ENCODE measurements at regions not wholly inside any gene's neighbourhood (a gene's known extent, or its start where the extent isn't known, plus 50 kb on each side); places are given as distances from the start of the nearest gene placed in this dataset.
A peak's percentile ranks its signal among the peaks of the same experiment; 100 is the strongest.

GRCh38 chr20:53829724-53830521, 236.3 kb upstream of the ZNF217 start:
- TF ChIP-seq POLR2A (IDR thresholded peaks at IDR 0.05), result no peak
- TF ChIP-seq, protein P1, sequence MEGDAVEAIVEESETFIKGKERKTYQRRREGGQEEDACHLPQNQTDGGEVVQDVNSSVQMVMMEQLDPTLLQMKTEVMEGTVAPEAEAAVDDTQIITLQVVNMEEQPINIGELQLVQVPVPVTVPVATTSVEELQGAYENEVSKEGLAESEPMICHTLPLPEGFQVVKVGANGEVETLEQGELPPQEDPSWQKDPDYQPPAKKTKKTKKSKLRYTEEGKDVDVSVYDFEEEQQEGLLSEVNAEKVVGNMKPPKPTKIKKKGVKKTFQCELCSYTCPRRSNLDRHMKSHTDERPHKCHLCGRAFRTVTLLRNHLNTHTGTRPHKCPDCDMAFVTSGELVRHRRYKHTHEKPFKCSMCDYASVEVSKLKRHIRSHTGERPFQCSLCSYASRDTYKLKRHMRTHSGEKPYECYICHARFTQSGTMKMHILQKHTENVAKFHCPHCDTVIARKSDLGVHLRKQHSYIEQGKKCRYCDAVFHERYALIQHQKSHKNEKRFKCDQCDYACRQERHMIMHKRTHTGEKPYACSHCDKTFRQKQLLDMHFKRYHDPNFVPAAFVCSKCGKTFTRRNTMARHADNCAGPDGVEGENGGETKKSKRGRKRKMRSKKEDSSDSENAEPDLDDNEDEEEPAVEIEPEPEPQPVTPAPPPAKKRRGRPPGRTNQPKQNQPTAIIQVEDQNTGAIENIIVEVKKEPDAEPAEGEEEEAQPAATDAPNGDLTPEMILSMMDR (IDR thresholded peaks at IDR 0.05), result no peak
- TF ChIP-seq POLR2AphosphoS5 (IDR thresholded peaks at IDR 0.05; ENCODE audit: insufficient read depth in 1 of 2, low read depth in 1 of 2), result no peak
- peaks cover 27% of the 10 kb centered on the region for H3K4me1 ChIP-seq
- peak overlapping the region; percentile 94 for H3K27ac ChIP-seq
- H3K27me3 ChIP-seq, result no peaks in the 10 kb centered on the region
- DNase-seq (ENCODE audit: extremely low spot score in 2 of 2), result no peak
- H3K4me3 ChIP-seq, result peak overlapping the region; percentile 29 to 31
- intact Hi-C loops (cut with DNase I), result no loop called here
- no peaks in the 10 kb centered on the region for H3K36me3 ChIP-seq
- no peaks in the 10 kb centered on the region for H3K9me3 ChIP-seq

- Histone ChIP-seq H3K36me3 (no peaks in the 10 kb centered on the region), H3K4me1 (peaks cover 27% of the 10 kb centered on the region), H3K9me3 (no peaks in the 10 kb centered on the region), H3K27me3 (no peaks in the 10 kb centered on the region), H3K27ac (peak overlapping the region; percentile 94), H3K4me3 (peak overlapping the region; percentile 29 to 31)
- DNase-seq (ENCODE audit: extremely low spot score in 2 of 2), result no peak
- TF ChIP-seq, protein P1 (IDR thresholded peaks at IDR 0.05), result no peak
- TF ChIP-seq POLR2AphosphoS5 (IDR thresholded peaks at IDR 0.05; ENCODE audit: insufficient read depth in 1 of 2, low read depth in 1 of 2) (peak in 1 of 2 donors; percentile 95), POLR2A (IDR thresholded peaks at IDR 0.05) (peak in 1 of 2 donors; percentile 21)
- intact Hi-C loops (cut with DNase I), result no loop called here
These were observed 235.7 kb upstream of the ZNF217 start for GRCh38 chr20:53829255-53829723.

GRCh38 chr20:53828682-53829254, 235.1 kb upstream of the ZNF217 start:
- peak overlapping the region; percentile 29 to 31 for H3K4me3 ChIP-seq
- intact Hi-C loops (cut with DNase I), result no loop called here
- H3K27me3 ChIP-seq, result no peaks in the 10 kb centered on the region
- peak overlapping the region; percentile 94 for H3K27ac ChIP-seq
- H3K36me3 ChIP-seq, result no peaks in the 10 kb centered on the region
- H3K4me1 ChIP-seq, result peaks cover 27% of the 10 kb centered on the region
- no peak for TF ChIP-seq POLR2AphosphoS5 (IDR thresholded peaks at IDR 0.05; ENCODE audit: insufficient read depth in 1 of 2, low read depth in 1 of 2)
- H3K9me3 ChIP-seq, result no peaks in the 10 kb centered on the region
- no peak for DNase-seq (ENCODE audit: extremely low spot score in 2 of 2)

GRCh38 chr20:53828088-53828681, 234.5 kb upstream of the ZNF217 start:
- intact Hi-C loops (cut with DNase I), result no loop called here
- Histone ChIP-seq H3K4me1 (peaks cover 27% of the 10 kb centered on the region), H3K27me3 (no peaks in the 10 kb centered on the region), H3K4me3 (peak overlapping the region; percentile 29 to 31), H3K36me3 (no peaks in the 10 kb centered on the region), H3K9me3 (no peaks in the 10 kb centered on the region), H3K27ac (peak overlapping the region; percentile 94)
- TF ChIP-seq POLR2A (IDR thresholded peaks at IDR 0.05) (no peak), POLR2AphosphoS5 (IDR thresholded peaks at IDR 0.05; ENCODE audit: insufficient read depth in 1 of 2, low read depth in 1 of 2) (peak; percentile 24 to 68)
- DNase-seq (ENCODE audit: extremely low spot score in 2 of 2), result no peak

DNA sequence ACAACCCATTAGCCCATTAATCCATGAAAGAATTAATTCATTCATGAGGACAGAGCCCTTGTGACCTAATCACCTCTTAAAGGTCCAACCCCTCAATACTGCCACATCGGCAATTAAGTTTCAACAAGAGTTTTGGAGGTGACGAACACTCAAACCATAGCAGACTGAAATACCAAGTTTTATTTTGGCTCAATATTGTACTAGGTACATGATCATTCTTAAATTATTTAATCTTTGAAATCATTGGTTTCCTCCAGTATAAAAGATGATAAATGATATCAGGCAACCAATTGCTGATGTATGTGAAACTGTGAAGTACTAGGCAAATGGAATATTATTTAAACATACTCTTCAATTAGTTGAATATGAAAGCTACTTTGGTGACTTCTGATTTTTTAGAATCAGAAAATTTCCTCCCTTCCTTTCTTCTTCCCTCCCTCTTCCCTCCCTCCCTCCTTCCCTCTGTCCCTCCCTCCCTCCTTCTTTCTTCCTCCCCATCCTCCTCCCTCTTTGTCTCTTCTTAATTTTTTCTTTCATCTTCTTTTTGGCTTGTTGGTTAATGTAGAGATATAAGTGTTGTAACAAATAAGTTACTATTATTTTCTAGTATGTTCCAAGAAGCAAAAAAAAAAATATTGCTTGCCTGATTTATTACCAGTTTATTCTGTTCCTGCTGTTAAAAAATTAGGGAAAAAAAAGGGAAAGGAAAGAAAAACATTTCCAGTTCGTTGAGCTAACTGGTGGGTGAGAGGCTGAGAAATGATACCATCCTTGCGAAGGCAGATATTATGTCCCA, 233.9 kb upstream of the ZNF217 start:
- Histone ChIP-seq H3K9me3 (no peaks in the 10 kb centered on the region), H3K4me3 (peak overlapping the region in 1 of 2 donors; percentile 29), H3K4me1 (peaks cover 27% of the 10 kb centered on the region), H3K27me3 (no peaks in the 10 kb centered on the region), H3K27ac (peak overlapping the region; percentile 94), H3K36me3 (no peaks in the 10 kb centered on the region)
- DNase-seq (ENCODE audit: extremely low spot score in 2 of 2), result no peak
- intact Hi-C loops (cut with DNase I), result no loop called here
- TF ChIP-seq POLR2AphosphoS5 (IDR thresholded peaks at IDR 0.05; ENCODE audit: insufficient read depth in 1 of 2, low read depth in 1 of 2) (no peak), POLR2A (IDR thresholded peaks at IDR 0.05) (no peak)
- TF ChIP-seq, protein P1 (IDR thresholded peaks at IDR 0.05), result no peak

All from vagina (tissue), 2 donors.